HK-2 (cell line): ENCODE measurements at regions not wholly inside any gene's neighbourhood (a gene's known extent, or its start where the extent isn't known, plus 50 kb on each side); places are given as distances from the start of the nearest gene placed in this dataset.
"Not testable (repeated sequence)": the region's sequence is repeated elsewhere in the genome, so short reads cannot be mapped to it uniquely, and the experiment has no call there.

ENCODE experiments used
- DNase-seq: peaks from one replicate; pipeline ENCODE4 v3.0.0-alpha.2; 2018; ENCODE audit not compliant: unreplicated experiment

GRCh38 chr6:48615041-48615440 lies 504.0 kb upstream of the PTCHD4 start:
- DNase-seq: no peak

GRCh38 chr6:48614326-48614725 lies 503.3 kb upstream of the PTCHD4 start:
- no peak for DNase-seq

- DNase-seq: no peak
These were observed 502.4 kb upstream of the PTCHD4 start for GRCh38 chr6:48613231-48613949.

- no peak for DNase-seq
These were observed 500.3 kb upstream of the PTCHD4 start for GRCh38 chr6:48611332-48611731.

- DNase-seq: no peak
These were observed 499.8 kb upstream of the PTCHD4 start for GRCh38 chr6:48610846-48611245.

- DNase-seq: no peak
These were observed 495.6 kb upstream of the PTCHD4 start for GRCh38 chr6:48606618-48607017.

- DNase-seq: no peak
These were observed 487.0 kb upstream of the PTCHD4 start for GRCh38 chr6:48597951-48598350.

GRCh38 chr6:48596830-48597229 lies 485.8 kb upstream of the PTCHD4 start:
- DNase-seq: no peak

GRCh38 chr6:48591158-48591557 lies 480.2 kb upstream of the PTCHD4 start:
- not testable (repeated sequence) for DNase-seq

GRCh38 chr6:48584846-48585245 lies 473.8 kb upstream of the PTCHD4 start:
- DNase-seq: no peak

GRCh38 chr6:48570656-48571055 lies 459.7 kb upstream of the PTCHD4 start:
- no peak for DNase-seq

GRCh38 chr6:48568856-48569255 lies 457.9 kb upstream of the PTCHD4 start:
- no peak for DNase-seq

GRCh38 chr6:48567016-48567415 lies 456.0 kb upstream of the PTCHD4 start:
- DNase-seq: no peak

- no peak for DNase-seq
These were observed 453.2 kb upstream of the PTCHD4 start for GRCh38 chr6:48564036-48564820.

GRCh38 chr6:48563433-48563832 lies 452.4 kb upstream of the PTCHD4 start:
- DNase-seq: no peak

- DNase-seq: peak; percentile 4
These were observed 449.4 kb upstream of the PTCHD4 start for GRCh38 chr6:48560408-48560807.

- DNase-seq: no peak
These were observed 442.6 kb upstream of the PTCHD4 start for GRCh38 chr6:48553467-48554189.

- no peak for DNase-seq
These were observed 441.9 kb upstream of the PTCHD4 start for GRCh38 chr6:48552905-48553304.

- no peak for DNase-seq
These were observed 439.6 kb upstream of the PTCHD4 start for GRCh38 chr6:48550603-48551002.

GRCh38 chr6:48542191-48542590 lies 431.2 kb upstream of the PTCHD4 start:
- DNase-seq: no peak

- DNase-seq: no peak
These were observed 430.7 kb upstream of the PTCHD4 start for GRCh38 chr6:48541649-48542048.

- DNase-seq: peak; percentile 52
These were observed 424.6 kb upstream of the PTCHD4 start for GRCh38 chr6:48535582-48536009.

- not testable (repeated sequence) for DNase-seq
These were observed 420.0 kb upstream of the PTCHD4 start for GRCh38 chr6:48530978-48531377.
